MM.1S (cell line): ENCODE measurements at regions not wholly inside any gene's neighbourhood (a gene's known extent, or its start where the extent isn't known, plus 50 kb on each side); places are given as distances from the start of the nearest gene placed in this dataset.

Experiments
- CTCF ChIP-seq: fragments of 300-600 bp; sonication (generic); IDR thresholded peaks from 2 replicates; pipeline ENCODE4 v1.5.1; 2016; ENCODE audit warnings: antibody characterized with exemption, low read length, mixed read lengths
- EZH2 ChIP-seq: fragments of 300-600 bp; sonication (generic); optimal IDR thresholded peaks from 2 replicates; pipeline ENCODE3; 2017; ENCODE audit warnings: low read depth, mild to moderate bottlenecking, antibody characterized with exemption, low read length, mixed read lengths
- EZH2phosphoT487 ChIP-seq: fragments of 300-600 bp; sonication (generic); IDR thresholded peaks from 2 replicates; pipeline ENCODE4 v1.6.1; 2018; ENCODE audit warnings: antibody characterized with exemption, low read length

- TF ChIP-seq CTCF (no peak), EZH2 (no peak), EZH2phosphoT487 (no peak)
Observed at GRCh38 chr1:4590756-4591155, 63.7 kb upstream of the AJAP1 start.
